ENCODE measurements at regions not wholly inside any gene's neighbourhood (a gene's known extent, or its start where the extent isn't known, plus 50 kb on each side); places are given as distances from the start of the nearest gene placed in this dataset.

DNA sequence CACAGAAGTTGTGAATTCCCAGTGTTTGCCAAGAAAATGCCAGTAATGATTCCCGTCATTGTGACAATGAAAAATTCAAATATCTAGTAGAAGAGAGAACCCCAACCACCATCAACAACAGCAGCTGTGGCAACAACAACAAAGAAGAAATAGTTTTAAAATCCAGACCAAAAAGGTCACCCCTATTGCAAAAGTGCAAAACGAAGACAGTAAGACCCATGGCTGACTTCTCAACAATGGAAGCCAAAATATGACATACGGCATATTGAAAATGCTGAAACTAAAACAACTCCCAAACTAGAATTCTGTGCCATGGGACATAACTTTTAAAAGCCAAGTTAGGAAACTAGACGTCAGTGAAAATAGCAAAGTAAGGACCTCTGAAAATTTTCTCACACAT is 270.6 kb downstream of the IRX2 start:
- TF ChIP-seq POLR2A (IDR thresholded peaks at IDR 0.05; ENCODE audit: low read length): no peak
- TF ChIP-seq GATA1 (IDR thresholded peaks at IDR 0.05; ENCODE audit: low read depth, low read length): no peak
